ENCODE measurements at regions not wholly inside any gene's neighbourhood (a gene's known extent, or its start where the extent isn't known, plus 50 kb on each side); places are given as distances from the start of the nearest gene placed in this dataset.

DNA sequence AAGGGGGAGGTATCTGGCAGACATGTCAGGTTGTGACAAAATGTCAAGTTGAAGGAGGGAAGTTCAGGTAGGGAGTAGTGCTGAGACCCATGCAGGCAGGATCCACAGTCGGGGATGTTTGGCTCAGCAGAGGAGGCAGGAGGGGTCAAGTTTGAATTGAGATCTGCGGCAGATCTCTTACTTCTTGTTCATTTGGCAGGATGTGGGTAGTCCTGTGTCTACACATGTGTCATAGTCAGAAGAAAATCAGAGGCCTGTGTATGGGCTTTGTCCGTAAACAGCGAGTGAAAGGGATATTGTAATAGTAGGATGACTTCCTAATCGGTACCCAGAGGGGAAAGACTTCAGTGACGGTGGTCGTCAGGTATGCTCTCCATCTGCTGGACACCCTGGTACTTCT, 203.8 kb upstream of the MTPN start:
- no peaks in the 10 kb centered on the region for H3K36me3 ChIP-seq (ENCODE audit: control insufficient read depth, insufficient read depth, low read length)
- ATAC-seq, result no peak
- intact Hi-C loops (cut with micrococcal nuclease; ENCODE audit: unreplicated experiment) (no loop called here), in situ Hi-C loops (cut with HindIII; ENCODE audit: low pct_unique_long_range_greater_than_20kb, low sequenced_read_pairs) (no loop called here)
- H3K4me1 ChIP-seq (ENCODE audit: control insufficient read depth, insufficient read depth, low read length), result no peaks in the 10 kb centered on the region
- no peaks in the 10 kb centered on the region for H3K27me3 ChIP-seq (ENCODE audit: control insufficient read depth, insufficient read depth, low read length)
- no peaks in the 10 kb centered on the region for H3K9me3 ChIP-seq (ENCODE audit: control insufficient read depth, insufficient read depth, low read depth, low read length)
- TF ChIP-seq POLR2AphosphoS5 (IDR thresholded peaks at IDR 0.05; ENCODE audit: low read depth, low read length), result no peak
- TF ChIP-seq SIN3A (IDR thresholded peaks at IDR 0.05; ENCODE audit: borderline replicate concordance, insufficient read depth, low read depth, low read length), result no peak
- TF ChIP-seq CTCF (IDR thresholded peaks at IDR 0.05), result no peak
- TF ChIP-seq REST (IDR thresholded peaks at IDR 0.05; ENCODE audit: insufficient read depth in 1 of 2, low read depth in 2 of 2, low read length in 1 of 2), result no peak
- TF ChIP-seq TCF7L2 (IDR thresholded peaks at IDR 0.05; ENCODE audit: low read depth, low read length), result no peak
- no TSS peak for BruUV-seq (replicated peaks)
- H3K27ac ChIP-seq (ENCODE audit: low read length), result no peak overlapping the region
- no peak for DNase-seq (ENCODE audit: low read depth, low spot score)
- ChIA-PET POLR2A (no interaction called here), CTCF (no interaction called here)
- no peak overlapping the region for H3K4me3 ChIP-seq (ENCODE audit: low read depth in 2 of 2, low read length in 2 of 2)

GRCh38 chr7:136179851-136180721, 202.9 kb upstream of the MTPN start:
- Histone ChIP-seq H3K27ac (ENCODE audit: low read length) (no peak overlapping the region), H3K36me3 (ENCODE audit: control insufficient read depth, insufficient read depth, low read length) (no peaks in the 10 kb centered on the region), H3K4me3 (ENCODE audit: low read depth in 2 of 2, low read length in 2 of 2) (no peak overlapping the region), H3K9me3 (ENCODE audit: control insufficient read depth, insufficient read depth, low read depth, low read length) (no peaks in the 10 kb centered on the region), H3K27me3 (ENCODE audit: control insufficient read depth, insufficient read depth, low read length) (no peaks in the 10 kb centered on the region), H3K4me1 (ENCODE audit: control insufficient read depth, insufficient read depth, low read length) (no peaks in the 10 kb centered on the region)
- no peak for ATAC-seq
- BruUV-seq (replicated peaks), result no TSS peak
- TF ChIP-seq TCF7L2 (IDR thresholded peaks at IDR 0.05; ENCODE audit: low read depth, low read length) (no peak), CTCF (IDR thresholded peaks at IDR 0.05) (no peak), REST (IDR thresholded peaks at IDR 0.05; ENCODE audit: insufficient read depth in 1 of 2, low read depth in 2 of 2, low read length in 1 of 2) (no peak), POLR2AphosphoS5 (IDR thresholded peaks at IDR 0.05; ENCODE audit: low read depth, low read length) (no peak), SIN3A (IDR thresholded peaks at IDR 0.05; ENCODE audit: borderline replicate concordance, insufficient read depth, low read depth, low read length) (no peak)
- ChIA-PET POLR2A (no interaction called here), CTCF (no interaction called here)
- DNase-seq (ENCODE audit: low read depth, low spot score), result no peak
- intact Hi-C loops (cut with micrococcal nuclease; ENCODE audit: unreplicated experiment) (no loop called here), in situ Hi-C loops (cut with HindIII; ENCODE audit: low pct_unique_long_range_greater_than_20kb, low sequenced_read_pairs) (no loop called here)

All from Panc1 (cell line).